OCI-LY3 (cell line): ENCODE measurements at regions not wholly inside any gene's neighbourhood (a gene's known extent, or its start where the extent isn't known, plus 50 kb on each side); places are given as distances from the start of the nearest gene placed in this dataset.

Source experiments
- H2AFZ ChIP-seq: fragments of 200-600, 300-600 bp; shearing (Covaris generic); 2 replicates; pipeline ENCODE4 v1.6.0; 2014; ENCODE audit warnings: antibody characterized with exemption, low read depth, low read length
- H3K27ac ChIP-seq: fragments of 200-600, 300-600 bp; sonication (generic); 2 replicates; pipeline ENCODE4 v1.5.1; 2014; ENCODE audit warnings: mild to moderate bottlenecking, low read length, moderate library complexity, mixed read lengths
- H3K27me3 ChIP-seq: fragments of 200-600, 300-600 bp; sonication (generic); 2 replicates; pipeline ENCODE4 v1.6.1; 2014; ENCODE audit warnings: low read depth, low read length, mixed read lengths
- H3K36me3 ChIP-seq: fragments of 200-600, 300-600 bp; sonication (generic); replicated peaks from 2 replicates; pipeline ENCODE3; 2014; ENCODE audit warnings: low read depth, low read length, mixed read lengths
- H3K4me1 ChIP-seq: fragments of 300-600, 200-600 bp; sonication (generic); 2 replicates; pipeline ENCODE4 v1.6.1; 2014; ENCODE audit warnings: low read length, mixed read lengths
- H3K4me2 ChIP-seq: fragments of 200-600, 300-600 bp; sonication (generic); 2 replicates; pipeline ENCODE4 v1.6.1; 2014; ENCODE audit warnings: low read length, mixed read lengths
- H3K4me3 ChIP-seq: fragments of 300-600, 200-600 bp; sonication (generic); 2 replicates; pipeline ENCODE4 v1.5.1; 2014; ENCODE audit warnings: antibody characterized with exemption, mild to moderate bottlenecking, low read length, moderate library complexity
- H3K79me2 ChIP-seq: fragments of 300-600, 200-600 bp; shearing (Covaris generic); 2 replicates; pipeline ENCODE4 v1.6.1; 2014; ENCODE audit warnings: mild to moderate bottlenecking, low read length, mixed read lengths
- H3K9ac ChIP-seq: fragments of 300-600, 200-600 bp; shearing (Covaris generic); 2 replicates; pipeline ENCODE4 v1.6.0; 2014; ENCODE audit warnings: mild to moderate bottlenecking, low read length, moderate library complexity
- H3K9me3 ChIP-seq: fragments of 200-600, 300-600 bp; shearing (Covaris generic); 2 replicates; pipeline ENCODE4 v1.6.1; 2014; ENCODE audit warnings: low read length, mixed read lengths; ENCODE audit not compliant: insufficient read depth
- H4K20me1 ChIP-seq: fragments of 200-600, 300-600 bp; sonication (generic); 2 replicates; pipeline ENCODE4 v1.6.1; 2016; ENCODE audit warnings: low read length, mixed read lengths; ENCODE audit not compliant: insufficient read depth
- CTCF ChIP-seq: fragments of 200-600, 300-600 bp; sonication (generic); IDR thresholded peaks from 2 replicates; pipeline ENCODE4 v1.5.1; 2014; ENCODE audit warnings: antibody characterized with exemption, low read length, low read depth
- EZH2phosphoT487 ChIP-seq: fragments of 200-600 bp; shearing (Covaris generic); IDR thresholded peaks from 2 replicates; pipeline ENCODE4 v1.6.1; 2018; ENCODE audit warnings: antibody characterized with exemption, mixed run types, low read depth

GRCh38 chr1:82704393-82704792, 903.7 kb downstream of the ADGRL2 start:
- TF ChIP-seq EZH2phosphoT487 (no peak), CTCF (no peak)
- Histone ChIP-seq H4K20me1 (no peaks in the 10 kb centered on the region), H3K9me3 (no peaks in the 10 kb centered on the region), H3K4me2 (no peak overlapping the region), H3K27me3 (no peaks in the 10 kb centered on the region), H3K79me2 (no peaks in the 10 kb centered on the region), H3K36me3 (no peaks in the 10 kb centered on the region), H2AFZ (no peak overlapping the region), H3K27ac (no peak overlapping the region), H3K4me3 (no peak overlapping the region), H3K4me1 (no peaks in the 10 kb centered on the region), H3K9ac (no peak overlapping the region)

DNA sequence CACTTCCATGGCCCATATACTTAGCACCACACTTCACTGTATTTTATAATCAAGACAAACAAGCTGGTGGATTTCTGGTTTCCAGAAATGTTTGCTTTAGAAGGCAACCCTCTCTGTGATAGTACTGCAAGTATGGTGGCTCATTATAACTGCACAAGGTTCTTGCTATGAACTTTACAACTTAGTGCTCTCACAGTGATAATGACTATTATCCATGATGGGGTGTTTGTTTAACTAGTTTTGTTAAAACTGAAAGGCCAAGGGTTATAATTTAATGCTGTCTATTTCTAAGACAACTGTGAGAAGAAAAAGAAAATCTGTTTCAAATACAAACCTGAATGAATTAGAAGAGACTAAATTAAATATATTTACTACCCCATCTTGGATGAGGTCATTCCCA, 903.2 kb downstream of the ADGRL2 start:
- Histone ChIP-seq H3K27ac (no peak overlapping the region), H3K9ac (no peak overlapping the region), H3K4me1 (no peaks in the 10 kb centered on the region), H3K36me3 (no peaks in the 10 kb centered on the region), H4K20me1 (no peaks in the 10 kb centered on the region), H3K27me3 (no peaks in the 10 kb centered on the region), H3K9me3 (no peaks in the 10 kb centered on the region), H2AFZ (no peak overlapping the region), H3K79me2 (no peaks in the 10 kb centered on the region), H3K4me2 (no peak overlapping the region), H3K4me3 (no peak overlapping the region)
- TF ChIP-seq EZH2phosphoT487 (no peak), CTCF (no peak)

DNA sequence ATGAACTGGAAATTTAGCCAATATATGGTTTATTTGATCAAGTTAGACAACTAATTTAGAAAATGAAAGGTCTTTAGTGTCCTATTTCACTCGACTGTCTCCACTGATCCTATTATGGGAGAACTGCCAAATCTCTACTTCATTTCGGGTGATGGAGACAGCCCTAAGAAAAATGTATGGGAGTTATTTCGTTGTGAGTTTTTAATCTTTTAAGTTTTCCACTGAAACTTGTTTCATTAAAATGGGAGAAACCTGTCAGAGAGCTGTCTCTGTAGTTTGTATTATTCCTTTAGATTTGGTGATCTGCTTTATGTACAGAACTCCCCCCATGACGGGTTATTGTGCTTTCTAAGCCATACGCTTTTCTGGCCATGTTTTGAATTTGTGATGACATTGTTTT, 899.7 kb downstream of the ADGRL2 start:
- H3K9ac ChIP-seq, result no peak overlapping the region
- no peaks in the 10 kb centered on the region for H3K4me1 ChIP-seq
- H3K27me3 ChIP-seq, result no peaks in the 10 kb centered on the region
- TF ChIP-seq CTCF (no peak), EZH2phosphoT487 (no peak)
- no peaks in the 10 kb centered on the region for H3K9me3 ChIP-seq
- no peak overlapping the region for H2AFZ ChIP-seq
- H3K27ac ChIP-seq, result no peak overlapping the region
- H3K4me3 ChIP-seq, result no peak overlapping the region
- H3K36me3 ChIP-seq, result no peaks in the 10 kb centered on the region
- no peak overlapping the region for H3K4me2 ChIP-seq
- H4K20me1 ChIP-seq, result no peaks in the 10 kb centered on the region
- H3K79me2 ChIP-seq, result no peaks in the 10 kb centered on the region

- no peaks in the 10 kb centered on the region for H3K9me3 ChIP-seq
- H3K27me3 ChIP-seq, result no peaks in the 10 kb centered on the region
- TF ChIP-seq CTCF (no peak), EZH2phosphoT487 (no peak)
- no peaks in the 10 kb centered on the region for H3K4me1 ChIP-seq
- no peak overlapping the region for H3K9ac ChIP-seq
- no peaks in the 10 kb centered on the region for H3K36me3 ChIP-seq
- no peaks in the 10 kb centered on the region for H4K20me1 ChIP-seq
- H2AFZ ChIP-seq, result no peak overlapping the region
- H3K4me2 ChIP-seq, result no peak overlapping the region
- H3K79me2 ChIP-seq, result no peaks in the 10 kb centered on the region
- no peak overlapping the region for H3K27ac ChIP-seq
- no peak overlapping the region for H3K4me3 ChIP-seq
Measured at GRCh38 chr1:82697965-82698364, 897.2 kb downstream of the ADGRL2 start.
